NCI-H1417 (cell line): ENCODE measurements at regions not wholly inside any gene's neighbourhood (a gene's known extent, or its start where the extent isn't known, plus 50 kb on each side); places are given as distances from the start of the nearest gene placed in this dataset.

ENCODE experiments used
- DNase-seq, 3 experiments: peaks; one replicate each; lab custom pipeline; 2025; lab: John Stamatoyannopoulos, UW

GRCh38 chrX:20863649-20864048 is 510.6 kb upstream of the CNKSR2 start:
- DNase-seq, result no peak

DNA sequence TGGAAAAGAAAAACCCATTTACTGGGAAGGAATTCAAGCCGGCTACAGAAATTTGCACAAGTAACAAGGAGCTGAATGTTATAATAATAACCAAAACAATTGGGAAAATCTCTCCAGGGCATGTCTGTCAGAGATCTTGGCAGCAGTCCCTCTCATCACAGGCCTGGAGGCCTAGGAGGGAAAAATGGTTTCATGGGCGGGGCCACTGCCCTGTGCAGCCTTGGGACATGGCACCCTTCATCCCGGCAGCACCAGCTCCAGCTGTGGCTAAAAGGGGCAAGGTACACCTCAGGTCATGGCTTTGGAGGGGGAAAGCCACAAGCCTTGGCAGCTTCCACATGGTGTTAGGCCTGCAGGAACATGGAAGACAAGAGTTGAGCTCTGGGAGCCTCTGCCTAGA is 513.1 kb upstream of the CNKSR2 start:
- DNase-seq, result no peak

DNA sequence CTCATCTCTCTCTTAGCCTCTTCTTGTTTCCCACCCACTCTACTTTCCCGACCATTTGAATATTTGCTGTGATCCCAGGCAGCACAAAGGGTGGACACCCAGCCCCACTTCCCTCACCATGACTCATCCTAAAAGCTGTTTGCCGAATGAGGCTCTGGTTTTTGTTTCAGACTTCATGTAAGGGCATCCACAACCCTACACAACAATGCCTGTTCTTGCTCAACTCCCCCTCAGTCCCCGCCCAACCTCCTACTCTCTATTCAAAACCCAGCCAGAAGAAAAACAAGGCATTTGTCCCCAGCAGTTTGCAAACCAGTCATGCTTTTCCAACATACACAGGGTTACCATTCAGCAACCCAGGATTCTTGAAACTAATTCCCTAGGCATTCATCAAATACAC is 516.5 kb upstream of the CNKSR2 start:
- no peak for DNase-seq

DNA sequence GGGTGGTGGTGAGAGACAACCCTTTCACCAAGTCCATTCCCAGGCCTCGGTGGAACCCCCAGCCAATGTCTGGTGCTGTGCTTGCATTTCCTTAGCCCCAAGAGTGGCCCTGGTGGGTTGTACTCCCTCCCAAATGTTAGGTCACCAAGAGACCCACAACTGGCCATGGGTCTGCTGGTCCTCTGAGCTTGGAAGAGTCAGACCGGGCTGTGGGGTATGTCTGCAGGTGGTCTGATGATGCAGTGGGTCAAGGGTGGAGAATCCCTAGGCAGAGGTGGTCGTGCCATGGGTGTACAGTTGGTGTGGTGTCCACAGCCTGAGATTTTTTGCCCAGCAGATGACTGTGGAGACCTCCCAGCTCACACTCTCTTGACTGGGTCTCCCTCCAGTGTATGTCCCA is 535.7 kb upstream of the CNKSR2 start:
- no peak for DNase-seq

DNA sequence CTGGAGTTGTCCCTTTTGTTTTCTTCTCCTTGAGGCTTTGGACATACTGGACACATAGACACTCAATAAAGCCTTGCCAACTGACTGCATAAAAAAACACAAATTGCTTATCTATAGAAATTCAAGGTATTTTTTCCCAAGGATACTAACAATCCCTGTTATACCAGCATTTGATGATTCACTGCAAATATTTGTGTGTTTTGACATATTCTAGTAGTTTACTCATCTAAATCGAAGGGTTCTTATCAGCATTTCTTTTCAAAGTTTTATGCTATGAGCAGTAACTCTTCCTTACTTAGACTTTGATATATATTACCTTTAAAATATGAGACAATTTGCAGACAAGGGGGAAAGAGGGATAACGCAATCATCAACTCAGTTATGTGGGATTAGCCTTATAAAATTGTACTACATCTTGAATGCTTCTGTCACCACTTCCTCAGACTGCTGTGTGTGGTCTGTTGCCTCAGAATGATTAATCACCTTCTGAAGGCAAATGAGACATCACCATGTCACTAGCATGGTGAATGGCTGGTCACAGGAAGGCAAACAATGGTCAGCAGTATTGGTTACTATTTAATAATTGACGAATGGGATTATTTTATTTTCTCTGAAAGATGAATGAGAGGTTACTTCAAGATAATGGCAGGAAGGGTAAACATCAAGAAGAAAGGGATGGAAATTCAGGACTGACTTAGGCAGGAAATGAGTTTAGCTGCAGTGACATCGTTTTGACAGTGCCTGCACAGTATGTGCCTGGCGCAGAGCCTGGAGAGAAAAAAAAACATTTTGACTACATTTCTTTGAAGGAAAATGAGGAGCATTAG is 544.3 kb upstream of the CNKSR2 start:
- DNase-seq, result peak in 2 of 3 experiments; percentile 45 to 82

DNA sequence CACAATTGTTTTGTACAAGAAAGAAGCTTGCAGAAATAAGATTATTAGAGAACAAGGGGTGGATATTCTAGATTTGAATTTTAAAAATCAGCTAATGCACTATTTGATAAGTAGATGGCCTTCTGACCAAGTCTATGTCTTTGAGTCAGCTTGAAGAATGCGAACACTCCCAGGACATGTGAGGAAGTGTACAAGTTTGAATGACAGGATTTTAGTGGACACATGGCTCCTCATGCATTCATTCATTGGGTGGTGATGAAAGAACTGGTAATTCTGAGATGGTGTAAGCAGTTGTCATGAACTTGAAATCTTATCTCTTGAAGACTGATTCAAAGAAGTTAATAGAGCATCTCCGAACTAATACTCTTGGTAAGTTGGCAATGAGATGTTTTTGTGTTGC is 548.2 kb upstream of the CNKSR2 start:
- DNase-seq, result no peak

DNA sequence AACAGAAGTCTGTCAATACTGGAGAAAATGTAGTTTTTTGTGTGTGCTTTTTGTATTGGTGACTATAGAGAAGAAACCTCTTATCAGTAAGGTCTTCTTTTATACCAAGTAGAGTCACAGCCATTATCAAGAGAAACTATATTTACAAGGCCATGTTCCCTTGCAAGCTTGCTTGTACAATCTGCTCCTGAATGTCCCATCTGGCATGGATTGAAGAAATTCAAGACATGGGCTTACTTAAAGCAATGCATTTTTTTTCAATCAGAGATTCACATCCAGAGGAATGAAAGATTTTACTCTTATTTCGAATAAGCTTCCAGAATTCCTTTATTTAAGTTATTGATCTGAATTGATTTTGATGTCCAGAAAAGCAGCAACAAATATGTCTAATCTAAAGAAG is 537.3 kb upstream of the RPS6KA3 start:
- DNase-seq, result no peak

DNA sequence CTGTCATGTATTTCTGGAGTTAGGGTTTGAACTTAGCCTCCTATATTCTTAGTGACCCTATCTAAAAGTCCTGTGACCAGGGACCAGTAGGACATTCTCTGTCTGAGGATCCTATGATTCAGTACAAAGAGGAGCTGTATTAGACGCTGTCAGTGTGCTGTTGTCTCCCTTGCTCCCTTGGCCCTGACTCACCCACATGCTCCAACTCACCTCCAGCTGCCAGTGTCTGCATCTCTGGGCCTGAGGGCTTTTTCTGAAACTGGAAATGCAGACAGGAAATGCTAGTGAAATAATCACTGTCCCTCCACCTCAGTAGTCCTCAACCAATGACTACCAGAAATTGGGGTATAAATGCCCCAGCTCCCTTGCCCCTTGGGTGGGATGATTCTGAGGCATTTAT is 535.3 kb upstream of the RPS6KA3 start:
- DNase-seq, result no peak

DNA sequence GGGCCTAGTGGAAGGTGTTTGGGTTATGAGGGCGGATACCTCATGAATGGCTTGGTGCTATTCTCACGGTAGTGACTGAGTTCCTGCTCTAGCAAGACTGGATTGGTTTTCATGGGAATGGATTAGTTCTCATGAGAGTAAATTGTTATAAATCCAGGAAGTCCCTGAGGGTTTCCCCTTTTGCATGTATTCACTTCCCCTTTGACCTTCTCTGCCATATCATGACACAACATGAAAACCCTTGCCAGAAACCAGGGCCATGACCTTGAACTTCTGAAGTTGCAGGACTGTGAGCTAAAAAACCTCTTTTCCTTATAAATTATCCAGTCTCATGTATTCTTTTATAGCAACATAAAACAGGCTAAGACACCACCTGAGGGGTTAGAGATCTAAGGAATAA is 529.7 kb upstream of the RPS6KA3 start:
- no peak for DNase-seq

DNA sequence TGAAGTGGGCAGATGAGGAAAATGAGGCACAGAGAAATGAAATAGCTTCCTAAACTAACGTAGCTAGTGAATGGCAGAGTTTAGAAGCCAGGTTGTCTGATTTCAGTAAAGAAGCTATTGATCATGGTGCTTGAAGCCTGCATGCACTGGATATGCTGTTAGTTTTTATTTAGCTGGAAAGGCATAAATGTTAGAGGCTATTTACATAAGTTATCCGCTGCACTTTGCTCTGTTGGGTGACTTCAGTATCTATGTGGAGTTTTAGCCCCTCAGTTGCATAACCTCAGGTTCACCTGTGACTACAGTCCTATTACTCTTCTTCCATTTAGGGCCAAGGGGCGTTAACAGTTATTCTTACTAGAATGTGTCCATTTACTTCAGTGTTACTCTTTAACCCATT is 522.4 kb upstream of the RPS6KA3 start:
- no peak for DNase-seq

GRCh38 chrX:20767346-20767745 is 500.6 kb upstream of the RPS6KA3 start:
- no peak for DNase-seq

- DNase-seq, result no peak
Measured at GRCh38 chrX:20756585-20756984, 489.9 kb upstream of the RPS6KA3 start.

DNA sequence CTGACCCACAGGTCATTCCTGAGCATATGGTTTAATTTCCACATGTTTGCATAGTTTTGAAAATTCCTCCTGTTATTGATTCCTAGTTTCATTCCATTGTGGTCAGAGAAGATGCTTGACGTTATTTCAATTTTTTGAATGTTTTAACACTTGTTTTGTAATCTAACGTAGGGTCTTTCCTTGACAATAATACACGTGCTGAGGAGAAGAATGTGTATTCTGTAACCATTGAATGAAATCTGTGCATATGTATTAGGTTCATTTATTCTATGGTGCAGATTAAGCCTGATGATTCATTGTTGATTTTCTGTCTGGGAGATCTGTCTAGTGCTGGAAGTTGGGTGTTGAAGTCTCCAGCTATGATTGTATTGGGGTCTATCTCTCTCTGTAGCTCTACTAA is 486.4 kb upstream of the RPS6KA3 start:
- no peak for DNase-seq

DNA sequence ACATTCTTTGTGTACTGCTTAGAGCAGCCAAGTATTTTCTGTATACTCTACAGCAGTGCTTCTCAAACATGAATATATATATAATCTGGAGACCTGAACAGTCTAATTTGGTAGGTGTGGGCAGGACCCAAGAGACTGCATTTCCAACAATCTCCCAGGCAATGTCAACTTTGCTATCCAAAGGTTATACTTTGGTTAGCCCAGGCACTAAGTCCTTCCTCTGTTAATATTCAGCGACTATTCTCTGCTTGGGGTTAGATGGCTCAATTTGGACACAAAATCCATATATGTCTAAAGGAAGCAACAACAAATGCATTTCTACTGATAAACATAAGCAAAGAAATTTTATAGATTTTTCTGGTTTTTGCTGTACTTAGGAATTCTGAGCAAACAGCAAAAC is 480.0 kb upstream of the RPS6KA3 start:
- DNase-seq, result no peak

GRCh38 chrX:20743046-20743445 is 476.3 kb upstream of the RPS6KA3 start:
- peak in 1 of 3 experiments; percentile 31 for DNase-seq

DNA sequence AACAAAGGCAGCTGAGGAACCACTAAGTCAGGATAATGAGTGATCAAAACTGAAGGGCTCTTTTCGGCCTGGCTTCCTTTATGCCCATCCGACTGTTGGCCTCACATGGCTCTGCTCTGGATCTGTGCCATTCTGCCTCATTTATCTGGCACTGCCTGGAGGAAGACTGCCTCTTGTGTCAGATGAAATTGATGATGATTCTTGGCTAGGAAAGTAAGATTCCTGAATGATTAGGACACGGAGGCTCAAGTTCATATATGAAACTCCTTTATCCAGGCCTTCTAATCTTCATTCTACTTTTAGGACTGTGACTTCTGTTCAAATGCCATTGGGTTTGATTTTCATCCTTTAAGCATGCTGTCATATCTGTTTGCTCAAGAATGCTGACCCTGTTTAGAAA is 475.4 kb upstream of the RPS6KA3 start:
- no peak for DNase-seq

DNA sequence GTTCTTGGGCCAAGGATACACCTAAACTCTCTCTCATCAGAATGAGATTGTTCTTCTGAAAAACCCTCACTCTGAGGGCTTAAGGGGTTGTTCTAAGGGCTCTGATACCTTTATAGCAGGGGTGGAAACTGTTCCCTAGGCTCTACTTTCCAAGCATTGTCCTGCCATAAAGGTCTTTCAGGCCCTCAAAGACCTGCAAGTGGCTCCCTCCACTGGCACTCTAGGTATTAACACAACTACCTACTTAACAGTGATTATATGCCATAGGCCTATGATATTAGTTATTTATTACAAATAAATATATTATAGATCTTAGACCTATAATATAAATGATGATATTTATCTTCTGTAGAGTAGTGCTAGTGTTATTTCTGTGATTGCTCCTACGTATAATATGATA is 473.7 kb upstream of the RPS6KA3 start:
- no peak for DNase-seq

DNA sequence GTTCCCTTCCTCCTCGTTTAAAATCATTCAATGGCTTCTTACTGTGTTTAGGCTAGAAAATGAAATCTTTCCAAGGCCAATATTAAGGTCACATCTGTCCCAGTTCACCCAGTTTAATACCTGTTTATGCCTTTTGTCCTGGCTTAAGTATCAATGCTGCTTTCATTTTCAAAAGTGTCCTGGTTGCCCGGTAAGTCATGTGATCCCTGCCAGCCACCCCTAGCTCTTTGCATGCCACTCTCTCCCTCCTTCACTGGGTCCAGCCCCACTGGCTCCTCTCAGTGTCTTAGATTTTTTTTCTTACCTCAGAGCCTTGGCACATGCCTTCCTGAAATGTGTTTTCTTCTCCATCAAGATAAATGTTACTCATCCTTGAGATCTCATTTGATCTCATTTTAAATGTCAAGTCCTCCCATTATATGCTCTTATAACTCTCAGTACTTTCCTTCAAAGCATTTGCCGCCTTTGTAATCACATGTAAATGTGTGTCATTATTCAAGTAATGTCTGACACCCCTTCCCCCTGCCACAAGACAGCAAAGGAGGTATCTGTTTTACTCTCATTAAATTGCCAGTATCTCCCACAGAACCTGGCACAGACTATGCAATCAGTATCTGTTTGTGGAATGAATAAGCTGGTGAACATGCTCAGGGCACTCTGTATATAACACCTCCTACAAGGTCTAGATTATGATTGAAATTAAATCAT is 472.5 kb upstream of the RPS6KA3 start:
- DNase-seq, result peak in 1 of 3 experiments; percentile 24

DNA sequence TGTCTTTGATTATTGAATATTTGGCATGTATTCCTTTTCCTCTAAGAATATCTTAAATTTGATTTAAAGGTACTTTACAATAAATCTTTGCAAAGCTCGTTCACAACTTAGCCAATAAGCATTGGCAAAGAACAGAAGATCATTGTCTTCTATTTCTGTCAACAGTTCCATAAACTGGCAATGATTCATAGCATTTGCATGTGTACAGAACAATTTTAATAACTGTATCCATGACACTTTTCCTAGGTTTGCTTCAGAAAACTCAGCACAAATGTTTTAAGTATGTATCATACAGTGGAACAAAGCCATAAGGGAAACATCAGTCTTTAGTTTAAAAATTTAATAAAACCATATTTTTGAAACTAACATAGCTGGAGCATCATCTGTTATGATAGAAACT is 462.7 kb upstream of the RPS6KA3 start:
- no peak for DNase-seq

- peak in 1 of 3 experiments; percentile 65 for DNase-seq
Measured at GRCh38 chrX:20727447-20727846, 460.7 kb upstream of the RPS6KA3 start.

DNA sequence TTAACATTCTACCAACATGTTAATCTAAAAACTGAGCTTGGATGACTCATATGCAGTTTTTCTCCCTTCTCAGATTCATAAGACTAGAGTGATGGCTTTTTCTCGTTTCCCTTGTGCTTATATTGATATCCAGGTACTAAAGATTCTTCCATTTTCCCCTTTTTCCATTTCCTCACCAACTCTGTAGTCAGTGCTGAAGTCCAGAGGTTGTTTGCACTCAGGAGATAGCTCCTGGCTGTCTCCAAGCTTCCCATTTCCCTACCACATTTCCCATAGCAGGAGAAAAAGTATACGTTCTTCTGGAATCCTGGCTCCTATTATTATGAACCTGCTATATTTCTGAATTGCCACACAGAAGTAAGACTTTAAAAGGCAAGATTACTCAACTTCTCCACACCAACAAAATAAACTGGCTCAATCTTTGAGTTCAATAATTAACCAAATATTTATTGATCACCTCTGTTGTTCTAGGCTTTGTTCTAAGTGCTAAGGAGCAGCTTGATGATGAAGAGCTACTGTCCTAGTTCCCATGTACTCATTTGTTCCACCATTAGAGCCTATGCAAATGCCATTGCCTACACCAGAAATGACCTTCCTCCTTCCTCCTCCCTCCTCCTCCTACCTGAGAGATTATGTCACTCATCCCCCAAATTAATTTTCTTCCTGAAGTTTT is 454.4 kb upstream of the RPS6KA3 start:
- DNase-seq, result no peak

DNA sequence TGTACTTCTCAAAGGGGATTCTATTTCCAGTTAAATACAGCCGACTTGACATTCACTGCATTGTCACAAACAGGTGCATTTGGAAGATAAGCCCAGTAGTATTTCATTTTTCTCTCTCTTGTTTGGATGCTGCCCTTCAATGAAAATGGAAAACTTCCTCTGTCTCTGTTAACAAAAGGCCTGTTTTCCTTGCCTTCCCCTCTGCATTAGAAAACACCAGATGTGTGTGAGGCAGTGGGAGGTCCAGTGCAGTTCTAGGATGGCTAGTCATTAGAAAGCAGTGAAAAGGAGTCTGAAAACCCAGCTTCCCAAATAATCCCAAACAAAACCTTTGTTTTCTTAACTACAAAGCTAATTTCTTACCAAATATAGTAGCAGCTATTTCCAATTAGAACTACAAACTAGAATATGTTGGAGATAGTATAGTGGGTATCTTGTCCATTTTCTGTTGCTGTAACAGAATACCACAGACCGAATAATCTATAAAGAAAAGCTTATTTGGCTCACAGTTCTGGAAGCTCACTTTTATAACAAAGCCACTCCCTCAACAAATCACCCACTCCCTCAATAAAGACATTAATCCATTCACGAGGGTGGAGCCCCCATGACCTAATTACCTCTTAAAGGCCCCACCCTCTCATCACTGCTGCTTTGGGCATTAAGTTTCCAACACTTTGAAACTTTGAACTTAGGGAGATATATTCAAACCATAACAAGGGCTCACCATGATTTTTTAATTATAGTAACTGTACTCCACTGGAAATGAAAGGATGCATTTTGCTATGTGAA is 452.1 kb upstream of the RPS6KA3 start:
- peak in 1 of 3 experiments; percentile 22 for DNase-seq
